Heart left ventricle (tissue), 13 donors: ENCODE measurements at regions not wholly inside any gene's neighbourhood (a gene's known extent, or its start where the extent isn't known, plus 50 kb on each side); places are given as distances from the start of the nearest gene placed in this dataset.

Experiments
- CTCF ChIP-seq, 12 donors: fragments of 200-600 bp; sonication (generic) in 4 of 12; IDR thresholded peaks; one replicate each; pipeline versions ENCODE4 v1.5.0 to v1.8.0; 2018 to 2022; ENCODE audit warnings: antibody characterized with exemption in 12 of 12, mild to moderate bottlenecking in 5 of 12
- POLR2A ChIP-seq, 2 donors: fragments of 450-650 bp; IDR thresholded peaks; one replicate each; pipeline ENCODE4 v1.6.1; 2017; ENCODE audit warnings: antibody characterized with exemption in 2 of 2, mild to moderate bottlenecking in 2 of 2, moderate library complexity in 2 of 2
- donor health status: ischemic (EF 13 %, LVEDD 7.1; RV severe dilation, severe dysfunction).
- donor health status: DM: no; HTN: yes; CAD: no.
- donor health status: DM: no; HTN: no; CAD: no.
- donor health status: ischemic (EF 25% LVEDD 6.9; RV normal size, moderate dysfunction).
- donor health status: ischemic (EF 25% LVEDD 5.7; RV mildly dilated, moderate dysfunction).
- donor health status: ischemic (EF 35%, LVEDD 5.7; RV mildly dilated, moderate dysfunction).
- donor health status: nonischemic (EF 11% LVEDD 7.7; RV severe dilation, severe dysfunction).
- donor health status: DM: yes; HTN: yes; CAD: no.
- donor health status: PGD.
- donor health status: ischemic (EF 29% LVEDD 5.4; RV normal size, mild dysfunction).
- donor health status: nonischemic (EF 23%, LVEDD 6.1; RV moderate dilation, normal function).

DNA sequence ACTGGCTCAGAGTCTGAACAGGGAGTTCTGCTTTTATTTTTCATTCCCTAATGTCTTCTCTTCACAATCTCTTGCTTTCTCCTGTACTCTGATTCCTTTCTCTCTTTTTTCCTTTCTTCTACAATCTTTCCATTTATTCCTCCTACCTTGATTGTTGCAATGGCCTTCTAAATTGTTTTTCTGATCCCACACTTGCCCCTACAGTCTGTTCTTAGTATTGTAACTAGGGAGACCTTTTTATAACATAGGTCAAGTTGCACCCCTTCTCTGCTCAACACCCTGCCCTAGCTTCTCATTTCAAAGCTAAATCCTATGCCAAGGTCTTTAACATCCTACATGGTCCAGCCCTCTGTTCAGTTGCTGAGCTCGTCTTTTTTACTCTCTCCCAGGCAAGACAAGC lies 277.9 kb downstream of the GBA3 start:
- no peak for TF ChIP-seq CTCF (IDR thresholded peaks at IDR 0.05)
- TF ChIP-seq POLR2A (IDR thresholded peaks at IDR 0.05), result no peak
